ENCODE measurements at regions not wholly inside any gene's neighbourhood (a gene's known extent, or its start where the extent isn't known, plus 50 kb on each side); places are given as distances from the start of the nearest gene placed in this dataset.

DNA sequence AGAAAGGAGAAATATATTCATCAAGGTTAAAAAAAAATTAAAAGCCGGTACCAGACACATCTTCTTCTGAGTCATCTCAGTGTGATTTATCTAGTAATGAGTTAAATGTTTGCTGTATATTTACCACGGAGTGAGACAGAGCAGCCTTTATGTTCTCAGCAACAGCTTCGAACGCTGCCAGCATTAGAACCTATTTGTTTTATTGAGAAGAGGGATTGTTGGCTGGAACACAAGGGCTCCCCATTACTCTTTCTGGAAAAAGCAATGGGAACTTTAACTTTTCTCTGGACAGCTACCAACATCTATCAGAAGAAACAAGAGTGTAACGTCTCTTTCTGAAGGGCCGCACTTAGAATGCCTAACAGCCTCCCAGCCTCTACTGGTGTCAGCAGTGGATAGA lies 105.3 kb upstream of the TAB2 start:
- no peak overlapping the region for H3K4me3 ChIP-seq (ENCODE audit: extremely low read depth in 1 of 4, insufficient read depth in 2 of 4, low read depth in 3 of 4, low read length in 4 of 4)
- H3K79me2 ChIP-seq (ENCODE audit: control insufficient read depth in 1 of 2, insufficient read depth in 2 of 2, low read length in 2 of 2), result no peaks in the 10 kb centered on the region
- no peak for FAIRE-seq
- no peak overlapping the region for H3K4ac ChIP-seq (replicated peaks; ENCODE audit: insufficient read length, low read depth, low read length)
- H4K91ac ChIP-seq (replicated peaks; ENCODE audit: insufficient read length, low read length), result no peak overlapping the region
- H3K27ac ChIP-seq (ENCODE audit: low read depth, low read length), result no peak overlapping the region
- no peak overlapping the region for H3K18ac ChIP-seq (ENCODE audit: extremely low read depth, low read length)
- CTCF ChIA-PET (ENCODE audit: partially characterized antibody), result interaction anchor here (1.2 to 2.2 kb wide), 3 partner anchors 16 to 87 kb away, joined by 3 to 9 read pairs (median 6); no protein-coding TSS in a partner anchor
- peaks cover 0 to 5% (median 2%) of the 10 kb centered on the region in 4 experiments; a peak in 3 of 7 replicates for H3K4me1 ChIP-seq (replicated peaks in 1 of 4; ENCODE audit: control insufficient read depth in 3 of 4, insufficient read depth in 4 of 4, low read length in 3 of 4)
- H3K9ac ChIP-seq (replicated peaks in 1 of 4; ENCODE audit: extremely low read depth in 1 of 4, low read depth in 3 of 4, low read length in 3 of 4), result no peak overlapping the region
- no peaks in the 10 kb centered on the region for H3K23me2 ChIP-seq (ENCODE audit: low read depth, low read length)
- H2BK120ac ChIP-seq (replicated peaks; ENCODE audit: low read depth, low read length), result no peak overlapping the region
- POLR2A ChIA-PET (ENCODE audit: partially characterized antibody), result no interaction called here
- H3K9me3 ChIP-seq (ENCODE audit: insufficient read depth in 2 of 2, low read depth in 1 of 2, low read length in 1 of 2), result no peaks in the 10 kb centered on the region
- no peak overlapping the region for H2BK20ac ChIP-seq (ENCODE audit: low read length)
- H4K20me1 ChIP-seq (replicated peaks in 1 of 2; ENCODE audit: control insufficient read depth in 1 of 2, insufficient read depth in 2 of 2, low read length in 2 of 2), result no peaks in the 10 kb centered on the region
- H2BK12ac ChIP-seq (ENCODE audit: low read depth, low read length), result no peak overlapping the region
- no peaks in the 10 kb centered on the region for H3K79me1 ChIP-seq (ENCODE audit: low read depth, low read length)
- no peak overlapping the region for H3K56ac ChIP-seq (replicated peaks; ENCODE audit: insufficient read length, low read depth, low read length)
- no peak for TF ChIP-seq CHD2 (IDR thresholded peaks at IDR 0.05; ENCODE audit: low read length)
- TF ChIP-seq, protein P1, sequence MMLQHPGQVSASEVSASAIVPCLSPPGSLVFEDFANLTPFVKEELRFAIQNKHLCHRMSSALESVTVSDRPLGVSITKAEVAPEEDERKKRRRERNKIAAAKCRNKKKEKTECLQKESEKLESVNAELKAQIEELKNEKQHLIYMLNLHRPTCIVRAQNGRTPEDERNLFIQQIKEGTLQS (IDR thresholded peaks at IDR 0.05; ENCODE audit: insufficient read depth, low read depth, low read length), result no peak
- no peak for TF ChIP-seq CBX8 (IDR thresholded peaks at IDR 0.05; ENCODE audit: borderline replicate concordance, low read depth, low read length)
- TF ChIP-seq SUZ12 (IDR thresholded peaks at IDR 0.05; ENCODE audit: low read length), result no peak
- TF ChIP-seq TCF12 (IDR thresholded peaks at IDR 0.05; ENCODE audit: low read depth, low read length), result no peak
- H3K14ac ChIP-seq (ENCODE audit: insufficient read length), result no peak overlapping the region
- no peak overlapping the region for H4K8ac ChIP-seq (ENCODE audit: extremely low read depth, insufficient read depth, low read length)
- no peak overlapping the region for H4K5ac ChIP-seq (ENCODE audit: insufficient read length, low read depth, low read length)
- no peak overlapping the region for H3K23ac ChIP-seq (ENCODE audit: insufficient read length)
- H3K27me3 ChIP-seq (replicated peaks in 1 of 4; ENCODE audit: control insufficient read depth in 3 of 4, extremely low read depth in 1 of 4, insufficient read depth in 3 of 4, low read length in 3 of 4), result no peaks in the 10 kb centered on the region
- no peak overlapping the region for H3K4me2 ChIP-seq (ENCODE audit: insufficient read depth in 1 of 2, low read depth in 2 of 2, low read length in 2 of 2)
- no peaks in the 10 kb centered on the region for H3K36me3 ChIP-seq (ENCODE audit: control insufficient read depth in 2 of 4, insufficient read depth in 4 of 4, low read length in 3 of 4)
- WGBS, 2 experiments (ENCODE audit: extremely low coverage in 1 of 2, insufficient coverage in 1 of 2, insufficient read length in 1 of 2, insufficient replicate concordance in 2 of 2, low coverage in 1 of 2, low lambda C conversion rate in 2 of 2, missing lambda C conversion rate in 1 of 2), result 94% methylated on average over 6 of the region's 6 CpGs; no CpG with 5 or more reads in 1 of the 2 experiments
- H2AFZ ChIP-seq (ENCODE audit: low read length), result no peak overlapping the region
- no peak overlapping the region for H2BK15ac ChIP-seq (ENCODE audit: low read length)
- no peak overlapping the region for H2BK5ac ChIP-seq (ENCODE audit: low read depth, low read length)
- DNase-seq (ENCODE audit: low read depth in 1 of 2, low spot score in 2 of 2), result no peak
- H2AK5ac ChIP-seq (ENCODE audit: low read depth, low read length), result no peak overlapping the region

Measured in H1 (cell line).